HEK293T (cell line): ENCODE measurements at regions not wholly inside any gene's neighbourhood (a gene's known extent, or its start where the extent isn't known, plus 50 kb on each side); places are given as distances from the start of the nearest gene placed in this dataset.

Experiments used
- FOXA1 ChIP-seq: fragments of 450-650 bp; IDR thresholded peaks from 2 replicates; pipeline ENCODE4 v1.6.1; 2016; ENCODE audit warnings: mild to moderate bottlenecking
- L3MBTL2 ChIP-seq: fragments of 450-650 bp; conservative IDR thresholded peaks from 2 replicates; pipeline ENCODE4 v1.6.1; 2016; ENCODE audit warnings: mild to moderate bottlenecking
- NFRKB ChIP-seq: fragments of 450-650 bp; IDR thresholded peaks from 2 replicates; pipeline ENCODE4 v1.6.1; 2016; ENCODE audit warnings: mild to moderate bottlenecking, moderate library complexity

GRCh38 chr2:34549710-34550345 lies 950.7 kb upstream of the FAM98A start:
- TF ChIP-seq L3MBTL2 (no peak), FOXA1 (no peak), NFRKB (no peak)
